ENCODE measurements at regions not wholly inside any gene's neighbourhood (a gene's known extent, or its start where the extent isn't known, plus 50 kb on each side); places are given as distances from the start of the nearest gene placed in this dataset.
A peak's percentile ranks its signal among the peaks of the same experiment; 100 is the strongest.

GRCh38 chr20:51216850-51217249 lies 193.9 kb upstream of the KCNG1 start:
- DNase-seq = no peak

GRCh38 chr20:51212816-51213215 lies 189.9 kb upstream of the KCNG1 start:
- no peak for DNase-seq

- DNase-seq = no peak
Observed at GRCh38 chr20:51211191-51211590, 188.3 kb upstream of the KCNG1 start.

GRCh38 chr20:51210084-51210483 lies 187.2 kb upstream of the KCNG1 start:
- DNase-seq = no peak

GRCh38 chr20:51208162-51208561 lies 185.3 kb upstream of the KCNG1 start:
- DNase-seq = no peak

GRCh38 chr20:51206032-51206662 lies 183.2 kb upstream of the KCNG1 start:
- no peak for DNase-seq

GRCh38 chr20:51204794-51205193 lies 181.9 kb upstream of the KCNG1 start:
- DNase-seq = no peak

- no peak for DNase-seq
Observed at GRCh38 chr20:51204051-51204715, 181.3 kb upstream of the KCNG1 start.

GRCh38 chr20:51202304-51202703 lies 179.4 kb upstream of the KCNG1 start:
- no peak for DNase-seq

- DNase-seq = no peak
Observed at GRCh38 chr20:51199920-51200319, 177.0 kb upstream of the KCNG1 start.

GRCh38 chr20:51198876-51199523 lies 176.1 kb upstream of the KCNG1 start:
- DNase-seq = no peak

- DNase-seq = no peak
Observed at GRCh38 chr20:51198238-51198637, 175.3 kb upstream of the KCNG1 start.

GRCh38 chr20:51196991-51197651 lies 174.2 kb upstream of the KCNG1 start:
- no peak for DNase-seq

- no peak for DNase-seq
Observed at GRCh38 chr20:51195990-51196389, 173.1 kb upstream of the KCNG1 start.

- DNase-seq = peak; percentile 20
Observed at GRCh38 chr20:51195419-51195901, 172.6 kb upstream of the KCNG1 start.

GRCh38 chr20:51193066-51193772 lies 170.3 kb upstream of the KCNG1 start:
- DNase-seq = no peak

- DNase-seq = no peak
Observed at GRCh38 chr20:51190783-51191180, 167.9 kb upstream of the KCNG1 start.

- no peak for DNase-seq
Observed at GRCh38 chr20:51189814-51190782, 167.2 kb upstream of the KCNG1 start.

- DNase-seq = no peak
Observed at GRCh38 chr20:51188941-51189340, 166.0 kb upstream of the KCNG1 start.

GRCh38 chr20:51187261-51187660 lies 164.4 kb upstream of the KCNG1 start:
- DNase-seq = no peak

GRCh38 chr20:51185861-51186260 lies 163.0 kb upstream of the KCNG1 start:
- DNase-seq = no peak

GRCh38 chr20:51185277-51185676 lies 162.4 kb upstream of the KCNG1 start:
- no peak for DNase-seq
